ENCODE measurements at regions not wholly inside any gene's neighbourhood (a gene's known extent, or its start where the extent isn't known, plus 50 kb on each side); places are given as distances from the start of the nearest gene placed in this dataset.

DNA sequence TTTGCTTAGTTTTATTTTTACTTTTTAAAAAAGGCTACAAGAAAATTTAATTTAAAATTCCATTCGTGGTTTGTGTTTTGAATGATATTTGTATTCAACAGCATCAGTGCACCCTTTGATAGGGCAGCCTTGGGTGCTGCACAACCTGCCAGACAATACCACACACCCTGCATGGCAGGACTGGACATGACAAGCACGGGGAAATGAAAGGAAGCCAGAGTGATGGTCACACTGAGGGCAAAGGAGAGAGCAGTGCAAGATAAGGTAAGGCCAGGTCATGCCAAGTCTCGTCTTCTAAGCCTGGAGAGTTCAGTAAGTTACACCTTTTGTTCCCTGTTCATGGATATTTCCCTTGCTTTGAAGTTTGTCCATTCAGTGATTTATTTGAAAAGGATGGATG is 103.0 kb downstream of the ALDH8A1 start:
- intact Hi-C loops (cut with micrococcal nuclease), result no loop called here
- DNase-seq (no peak), ATAC-seq (no peak)
- H3K27ac Mint-ChIP-seq, result no peak overlapping the region
- H3K36me3 Mint-ChIP-seq (ENCODE audit: low read depth), result no peaks in the 10 kb centered on the region
- peaks cover 1% of the 10 kb centered on the region for H3K27me3 Mint-ChIP-seq
- no peaks in the 10 kb centered on the region for H3K9me3 Mint-ChIP-seq
- TF ChIP-seq, protein P1, sequence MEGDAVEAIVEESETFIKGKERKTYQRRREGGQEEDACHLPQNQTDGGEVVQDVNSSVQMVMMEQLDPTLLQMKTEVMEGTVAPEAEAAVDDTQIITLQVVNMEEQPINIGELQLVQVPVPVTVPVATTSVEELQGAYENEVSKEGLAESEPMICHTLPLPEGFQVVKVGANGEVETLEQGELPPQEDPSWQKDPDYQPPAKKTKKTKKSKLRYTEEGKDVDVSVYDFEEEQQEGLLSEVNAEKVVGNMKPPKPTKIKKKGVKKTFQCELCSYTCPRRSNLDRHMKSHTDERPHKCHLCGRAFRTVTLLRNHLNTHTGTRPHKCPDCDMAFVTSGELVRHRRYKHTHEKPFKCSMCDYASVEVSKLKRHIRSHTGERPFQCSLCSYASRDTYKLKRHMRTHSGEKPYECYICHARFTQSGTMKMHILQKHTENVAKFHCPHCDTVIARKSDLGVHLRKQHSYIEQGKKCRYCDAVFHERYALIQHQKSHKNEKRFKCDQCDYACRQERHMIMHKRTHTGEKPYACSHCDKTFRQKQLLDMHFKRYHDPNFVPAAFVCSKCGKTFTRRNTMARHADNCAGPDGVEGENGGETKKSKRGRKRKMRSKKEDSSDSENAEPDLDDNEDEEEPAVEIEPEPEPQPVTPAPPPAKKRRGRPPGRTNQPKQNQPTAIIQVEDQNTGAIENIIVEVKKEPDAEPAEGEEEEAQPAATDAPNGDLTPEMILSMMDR (IDR thresholded peaks at IDR 0.05), result no peak
- H3K4me3 Mint-ChIP-seq, result no peak overlapping the region
- CTCF ChIA-PET, result no interaction called here
- POLR2A ChIA-PET, result no interaction called here
- H3K4me1 Mint-ChIP-seq (ENCODE audit: low read depth), result no peaks in the 10 kb centered on the region

DNA sequence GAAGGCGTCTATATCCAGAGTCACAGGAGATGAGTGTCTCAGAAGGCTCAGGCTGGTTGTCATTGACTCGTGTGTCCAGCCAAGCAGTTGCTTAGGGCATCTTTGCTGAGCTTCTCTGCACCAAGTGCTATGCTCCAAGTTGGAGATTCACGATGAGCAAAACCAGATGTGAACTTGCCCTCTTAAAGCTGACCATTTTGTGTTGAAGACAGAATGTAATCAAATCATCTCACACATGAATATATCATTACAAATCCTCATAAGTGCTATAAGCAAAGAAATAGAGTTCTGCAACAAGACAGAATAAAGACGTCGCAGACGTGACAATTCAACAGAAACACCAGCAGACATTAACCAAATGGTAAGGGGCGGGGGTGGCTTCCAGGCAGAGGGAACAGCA is 103.9 kb downstream of the ALDH8A1 start:
- peaks cover 1% of the 10 kb centered on the region for H3K27me3 Mint-ChIP-seq
- ChIA-PET CTCF (no interaction called here), POLR2A (no interaction called here)
- H3K36me3 Mint-ChIP-seq (ENCODE audit: low read depth), result no peaks in the 10 kb centered on the region
- H3K27ac Mint-ChIP-seq, result no peak overlapping the region
- no peak overlapping the region for H3K4me3 Mint-ChIP-seq
- H3K9me3 Mint-ChIP-seq, result no peaks in the 10 kb centered on the region
- no peaks in the 10 kb centered on the region for H3K4me1 Mint-ChIP-seq (ENCODE audit: low read depth)
- DNase-seq, result no peak
- intact Hi-C loops (cut with micrococcal nuclease), result no loop called here
- TF ChIP-seq, protein P1 (IDR thresholded peaks at IDR 0.05), result no peak
- no peak for ATAC-seq

GRCh38 chr6:134844120-134844519 is 105.8 kb downstream of the ALDH8A1 start:
- Mint-ChIP-seq H3K4me1 (ENCODE audit: low read depth) (no peaks in the 10 kb centered on the region), H3K36me3 (ENCODE audit: low read depth) (no peaks in the 10 kb centered on the region), H3K27ac (no peak overlapping the region), H3K9me3 (no peaks in the 10 kb centered on the region), H3K4me3 (no peak overlapping the region), H3K27me3 (peaks cover 1% of the 10 kb centered on the region)
- intact Hi-C loops (cut with micrococcal nuclease), result no loop called here
- no peak for DNase-seq
- POLR2A ChIA-PET, result no interaction called here
- TF ChIP-seq, protein P1 (IDR thresholded peaks at IDR 0.05), result no peak
- CTCF ChIA-PET, result no interaction called here
- ATAC-seq, result no peak

DNA sequence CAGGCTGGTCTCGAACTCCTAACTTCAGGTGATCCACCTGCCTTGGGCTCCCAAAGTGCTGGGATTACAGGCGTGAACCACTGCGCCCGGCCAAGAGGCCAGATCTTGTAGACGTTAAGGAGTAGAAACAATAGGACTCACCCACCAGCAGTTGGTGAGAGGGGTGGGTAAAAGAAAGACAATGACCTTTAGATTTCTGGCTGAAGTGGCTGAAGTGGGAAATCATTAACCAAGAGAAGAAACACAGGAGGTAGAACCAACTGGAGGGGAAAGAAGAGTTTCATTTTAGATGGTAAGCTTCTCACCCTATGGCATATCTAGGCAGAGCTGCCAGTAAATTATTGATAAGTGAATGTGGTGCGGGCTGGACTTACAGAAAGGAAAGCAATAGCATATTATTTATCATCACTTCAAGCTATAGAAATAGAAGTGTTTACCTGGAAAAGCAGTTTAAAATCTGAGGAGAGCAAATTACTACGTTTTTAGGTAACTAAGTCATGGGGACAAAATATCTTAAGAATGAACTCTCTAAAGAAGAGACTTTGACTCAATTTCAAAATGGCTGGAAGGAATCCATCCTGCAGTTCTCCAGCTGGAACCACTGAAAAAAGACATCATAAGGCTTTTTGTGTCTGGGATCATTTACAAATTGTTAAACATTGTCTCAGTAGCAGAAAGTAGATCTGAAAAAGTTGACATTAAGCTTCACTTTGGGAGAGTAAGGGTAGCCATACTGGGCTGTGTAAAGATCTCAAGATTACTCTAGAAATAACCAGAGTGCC is 109.6 kb downstream of the ALDH8A1 start:
- intact Hi-C loops (cut with micrococcal nuclease), result no loop called here
- no peak overlapping the region for H3K27ac Mint-ChIP-seq
- DNase-seq (no peak), ATAC-seq (no peak)
- no peaks in the 10 kb centered on the region for H3K9me3 Mint-ChIP-seq
- no peaks in the 10 kb centered on the region for H3K27me3 Mint-ChIP-seq
- ChIA-PET CTCF (no interaction called here), POLR2A (no interaction called here)
- H3K4me3 Mint-ChIP-seq, result no peak overlapping the region
- TF ChIP-seq, protein P1 (IDR thresholded peaks at IDR 0.05), result no peak
- no peaks in the 10 kb centered on the region for H3K4me1 Mint-ChIP-seq (ENCODE audit: low read depth)
- H3K36me3 Mint-ChIP-seq (ENCODE audit: low read depth), result no peaks in the 10 kb centered on the region

DNA sequence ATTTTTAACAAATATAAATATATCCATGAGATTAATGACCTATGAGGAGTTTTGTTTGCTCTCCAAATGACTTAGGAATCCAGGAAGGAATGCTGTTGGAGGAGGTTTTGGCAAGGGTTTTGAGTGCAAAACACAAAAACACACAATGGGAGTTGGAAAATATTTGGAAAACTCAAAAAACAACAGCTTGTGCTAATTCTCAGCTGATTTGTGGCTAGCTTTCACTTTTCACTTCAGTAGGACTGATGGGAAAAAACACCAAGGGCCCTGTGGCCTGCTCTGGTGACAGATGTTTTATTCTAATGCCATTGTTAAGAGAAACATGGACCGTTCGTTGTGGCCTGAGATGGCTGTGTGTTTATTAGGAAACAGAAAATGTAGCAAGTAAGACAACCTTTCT is 113.9 kb downstream of the ALDH8A1 start:
- CTCF ChIA-PET, result interaction anchor here (1.2 kb wide), 1 partner anchor 12 kb away, joined by 3 read pairs; no protein-coding TSS in a partner anchor
- no peak for ATAC-seq

More for the DNA sequence above, 113.9 kb downstream of the ALDH8A1 start:
- no peak overlapping the region for H3K27ac Mint-ChIP-seq
- no peaks in the 10 kb centered on the region for H3K27me3 Mint-ChIP-seq
- H3K36me3 Mint-ChIP-seq (ENCODE audit: low read depth), result no peaks in the 10 kb centered on the region
- no peaks in the 10 kb centered on the region for H3K4me1 Mint-ChIP-seq (ENCODE audit: low read depth)
- no peak for DNase-seq
- TF ChIP-seq, protein P1 (IDR thresholded peaks at IDR 0.05), result no peak
- no peaks in the 10 kb centered on the region for H3K9me3 Mint-ChIP-seq
- POLR2A ChIA-PET, result no interaction called here
- intact Hi-C loops (cut with micrococcal nuclease), result no loop called here
- no peak overlapping the region for H3K4me3 Mint-ChIP-seq
